ENCODE measurements at regions not wholly inside any gene's neighbourhood (a gene's known extent, or its start where the extent isn't known, plus 50 kb on each side); places are given as distances from the start of the nearest gene placed in this dataset.

DNA sequence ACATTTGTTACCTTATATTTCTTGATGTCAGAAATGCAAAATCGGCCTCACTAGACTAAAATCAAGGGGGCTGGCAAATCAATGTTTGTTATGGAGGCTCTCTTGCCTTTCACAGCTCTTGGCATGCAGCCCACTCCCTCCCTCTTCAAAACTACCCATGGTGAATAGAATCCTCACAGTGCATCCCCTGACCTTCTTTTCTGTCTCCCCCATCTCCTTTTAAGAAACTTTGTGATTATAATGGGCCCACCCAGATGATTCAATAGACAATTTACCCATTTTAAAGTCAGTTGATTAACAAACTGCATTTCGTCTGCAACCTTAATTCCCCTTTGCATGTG lies 184.0 kb downstream of the PCDH7 start:
- TF ChIP-seq ZNF274 (IDR thresholded peaks at IDR 0.05; ENCODE audit: low read depth, low read length) (no peak), SUZ12 (IDR thresholded peaks at IDR 0.05; ENCODE audit: extremely low read depth, insufficient read depth, insufficient read length) (no peak), YY1 (IDR thresholded peaks at IDR 0.05; ENCODE audit: insufficient read depth, insufficient read length) (no peak)

All from NT2/D1 (cell line).